ENCODE measurements at regions not wholly inside any gene's neighbourhood (a gene's known extent, or its start where the extent isn't known, plus 50 kb on each side); places are given as distances from the start of the nearest gene placed in this dataset.

DNA sequence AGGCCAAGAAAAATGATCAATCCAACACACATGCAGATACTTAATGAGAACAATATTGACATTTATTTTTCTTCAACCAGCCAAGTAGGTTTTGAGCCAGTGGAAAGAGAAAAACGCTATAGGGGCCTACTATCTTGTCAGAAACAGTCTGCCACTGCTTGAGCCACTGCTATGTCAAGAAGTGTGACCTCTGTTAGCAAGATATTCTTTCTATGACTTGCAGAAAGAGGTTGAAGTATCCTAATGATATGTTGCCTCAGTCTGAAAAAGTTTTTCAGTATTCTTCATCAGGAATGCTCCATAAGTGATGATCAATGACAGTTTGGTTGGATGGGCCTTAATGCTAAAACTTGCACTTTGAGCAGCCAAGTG, 328.4 kb upstream of the KCND2 start:
- TF ChIP-seq SPI1 (IDR thresholded peaks at IDR 0.05; ENCODE audit: low read depth, low read length), result no peak
- TF ChIP-seq POLR2A (IDR thresholded peaks at IDR 0.05; ENCODE audit: low read depth, low read length), result no peak
- no peak for TF ChIP-seq TAF1 (IDR thresholded peaks at IDR 0.05; ENCODE audit: low read depth, low read length)
- TF ChIP-seq POLR2AphosphoS5 (IDR thresholded peaks at IDR 0.05; ENCODE audit: low read depth, low read length), result no peak
- no peak for TF ChIP-seq PAX5 (IDR thresholded peaks at IDR 0.05; ENCODE audit: insufficient read depth, low read length, severe bottlenecking)
